Ascending aorta (tissue), 2 donors: ENCODE measurements at regions not wholly inside any gene's neighbourhood (a gene's known extent, or its start where the extent isn't known, plus 50 kb on each side); places are given as distances from the start of the nearest gene placed in this dataset.

Experiments used
- DNase-seq, 2 donors: peaks; one replicate each; pipeline ENCODE4 v3.0.0-alpha.2; 2019; ENCODE audit warnings: low spot score in 2 of 2
- H3K27ac ChIP-seq, 2 donors: fragments of 200-600 bp; sonication (generic); one replicate each; pipeline ENCODE4 v1.5.1; 2016 to 2017; ENCODE audit warnings: mild to moderate bottlenecking in 1 of 2
- H3K27me3 ChIP-seq: fragments of 200-600 bp; sonication (generic); one replicate; pipeline ENCODE4 v1.5.1; 2017
- H3K36me3 ChIP-seq, 2 donors: fragments of 200-600 bp; sonication (generic); one replicate each; pipeline ENCODE4 v1.5.1; 2016
- H3K4me1 ChIP-seq, 2 donors: fragments of 200-600 bp; sonication (generic); one replicate each; pipeline ENCODE4 v1.5.1; 2016 to 2017; ENCODE audit warnings: mild to moderate bottlenecking in 1 of 2
- H3K4me3 ChIP-seq, 2 donors: fragments of 200-600 bp; sonication (generic); one replicate each; pipeline ENCODE4 v1.5.1; 2016 to 2017; ENCODE audit warnings: mild to moderate bottlenecking in 1 of 2
- H3K9me3 ChIP-seq, 2 donors: fragments of 200-600 bp; sonication (generic); one replicate each; pipeline ENCODE4 v1.5.1; 2016
- intact Hi-C: fragments of 100-400 bp; cut with DNase I; formaldehyde crosslinking; loops from one replicate; pipeline ENCODE4 v1.15.1; 2023
- TF ChIP-seq, protein P1 (sequence below), 3 experiments: fragments of 200-600 bp in 2 of 3; fragments of 450-650 bp in 1 of 3; sonication (generic) in 2 of 3; IDR thresholded peaks; one replicate each; pipeline ENCODE4 v1.5.1; 2016 to 2019; ENCODE audit warnings: antibody characterized with exemption in 3 of 3, mild to moderate bottlenecking in 1 of 3, moderate library complexity in 1 of 3

DNA sequence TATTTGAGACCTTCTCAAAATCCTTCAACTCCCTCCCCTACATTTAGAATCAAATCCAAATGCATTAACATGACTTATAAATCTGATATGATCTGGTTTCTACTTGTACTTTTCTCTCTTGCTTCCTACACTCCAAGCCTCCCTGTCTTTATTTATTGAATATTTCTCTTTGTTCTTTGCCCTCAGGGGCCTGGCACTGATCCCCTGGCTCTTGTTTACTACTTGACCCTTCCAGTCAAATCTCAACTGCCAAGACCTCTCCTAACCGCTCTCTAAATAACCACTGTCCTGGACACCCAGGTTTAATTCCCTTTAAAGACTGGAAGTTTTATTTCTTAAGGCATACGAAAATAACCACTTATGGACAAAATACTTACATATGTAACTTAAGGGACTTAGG is 248.9 kb downstream of the CHRM3 start:
- H3K4me1 ChIP-seq: no peaks in the 10 kb centered on the region
- no peaks in the 10 kb centered on the region for H3K27me3 ChIP-seq
- intact Hi-C loops: no loop called here
- H3K4me3 ChIP-seq: no peak overlapping the region
- no peaks in the 10 kb centered on the region for H3K9me3 ChIP-seq
- H3K27ac ChIP-seq: no peak overlapping the region
- DNase-seq: no peak
- no peaks in the 10 kb centered on the region for H3K36me3 ChIP-seq
- TF ChIP-seq, protein P1, sequence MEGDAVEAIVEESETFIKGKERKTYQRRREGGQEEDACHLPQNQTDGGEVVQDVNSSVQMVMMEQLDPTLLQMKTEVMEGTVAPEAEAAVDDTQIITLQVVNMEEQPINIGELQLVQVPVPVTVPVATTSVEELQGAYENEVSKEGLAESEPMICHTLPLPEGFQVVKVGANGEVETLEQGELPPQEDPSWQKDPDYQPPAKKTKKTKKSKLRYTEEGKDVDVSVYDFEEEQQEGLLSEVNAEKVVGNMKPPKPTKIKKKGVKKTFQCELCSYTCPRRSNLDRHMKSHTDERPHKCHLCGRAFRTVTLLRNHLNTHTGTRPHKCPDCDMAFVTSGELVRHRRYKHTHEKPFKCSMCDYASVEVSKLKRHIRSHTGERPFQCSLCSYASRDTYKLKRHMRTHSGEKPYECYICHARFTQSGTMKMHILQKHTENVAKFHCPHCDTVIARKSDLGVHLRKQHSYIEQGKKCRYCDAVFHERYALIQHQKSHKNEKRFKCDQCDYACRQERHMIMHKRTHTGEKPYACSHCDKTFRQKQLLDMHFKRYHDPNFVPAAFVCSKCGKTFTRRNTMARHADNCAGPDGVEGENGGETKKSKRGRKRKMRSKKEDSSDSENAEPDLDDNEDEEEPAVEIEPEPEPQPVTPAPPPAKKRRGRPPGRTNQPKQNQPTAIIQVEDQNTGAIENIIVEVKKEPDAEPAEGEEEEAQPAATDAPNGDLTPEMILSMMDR (IDR thresholded peaks at IDR 0.05): no peak

GRCh38 chr1:239636347-239636746 is 250.0 kb downstream of the CHRM3 start:
- TF ChIP-seq, protein P1 (IDR thresholded peaks at IDR 0.05): no peak
- no peak for DNase-seq
- H3K36me3 ChIP-seq: no peaks in the 10 kb centered on the region
- H3K4me1 ChIP-seq: no peaks in the 10 kb centered on the region
- H3K27me3 ChIP-seq: no peaks in the 10 kb centered on the region
- no peak overlapping the region for H3K4me3 ChIP-seq
- no peaks in the 10 kb centered on the region for H3K9me3 ChIP-seq
- intact Hi-C loops: no loop called here
- no peak overlapping the region for H3K27ac ChIP-seq

- intact Hi-C loops: no loop called here
- H3K9me3 ChIP-seq: no peaks in the 10 kb centered on the region
- H3K4me1 ChIP-seq: no peaks in the 10 kb centered on the region
- TF ChIP-seq, protein P1 (IDR thresholded peaks at IDR 0.05): no peak
- H3K36me3 ChIP-seq: no peaks in the 10 kb centered on the region
- no peaks in the 10 kb centered on the region for H3K27me3 ChIP-seq
- H3K27ac ChIP-seq: no peak overlapping the region
- no peak overlapping the region for H3K4me3 ChIP-seq
- DNase-seq: no peak
Measured at GRCh38 chr1:239644604-239645003, 258.2 kb downstream of the CHRM3 start.

DNA sequence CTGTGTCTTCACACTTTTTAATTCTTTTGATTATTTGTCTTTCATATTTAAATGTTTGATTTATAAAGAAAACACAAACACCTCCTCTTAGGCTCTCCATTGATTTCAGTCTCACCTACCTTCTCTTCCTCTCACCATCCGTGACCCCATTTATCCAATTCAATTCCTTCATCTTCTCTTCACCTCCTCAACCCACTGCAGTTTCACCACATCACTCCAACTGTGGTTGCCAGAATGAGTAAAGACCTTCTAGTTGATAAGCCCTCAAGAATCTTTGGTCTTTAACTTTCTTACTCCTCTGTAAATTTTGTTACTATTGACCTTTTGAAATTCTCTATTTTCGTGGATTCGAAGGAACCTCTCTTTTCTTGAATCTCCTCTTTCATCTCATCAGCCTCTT is 260.7 kb downstream of the CHRM3 start:
- DNase-seq: no peak
- Histone ChIP-seq H3K27me3 (no peaks in the 10 kb centered on the region), H3K4me1 (no peaks in the 10 kb centered on the region), H3K27ac (no peak overlapping the region), H3K36me3 (no peaks in the 10 kb centered on the region), H3K4me3 (no peak overlapping the region), H3K9me3 (no peaks in the 10 kb centered on the region)
- intact Hi-C loops: no loop called here
- TF ChIP-seq, protein P1 (IDR thresholded peaks at IDR 0.05): no peak

- no peaks in the 10 kb centered on the region for H3K9me3 ChIP-seq
- intact Hi-C loops: no loop called here
- no peaks in the 10 kb centered on the region for H3K36me3 ChIP-seq
- no peaks in the 10 kb centered on the region for H3K4me1 ChIP-seq
- no peak for DNase-seq
- TF ChIP-seq, protein P1 (IDR thresholded peaks at IDR 0.05): no peak
- no peak overlapping the region for H3K27ac ChIP-seq
- no peak overlapping the region for H3K4me3 ChIP-seq
- no peaks in the 10 kb centered on the region for H3K27me3 ChIP-seq
Measured at GRCh38 chr1:239647964-239648632, 261.7 kb downstream of the CHRM3 start.

DNA sequence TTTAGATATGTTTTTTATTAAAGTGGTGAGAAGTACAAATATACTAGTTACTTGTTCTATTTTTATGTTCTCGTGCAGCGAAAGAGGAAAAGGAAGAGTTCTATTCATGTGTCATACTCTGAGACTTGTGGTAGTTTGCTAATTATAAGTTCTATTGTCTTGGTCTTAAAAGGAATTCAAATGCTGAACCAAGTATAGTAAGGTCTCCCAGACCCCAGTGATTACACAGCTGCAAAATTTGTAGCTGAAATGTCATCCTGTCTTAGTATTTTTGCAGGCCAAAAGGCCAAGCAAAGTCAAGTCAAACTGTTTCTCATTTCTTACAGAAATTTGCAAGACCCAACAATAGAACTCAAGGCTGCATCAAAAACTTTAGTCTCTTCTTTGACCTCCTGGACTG is 268.7 kb downstream of the CHRM3 start:
- TF ChIP-seq, protein P1 (IDR thresholded peaks at IDR 0.05): no peak
- Histone ChIP-seq H3K4me3 (no peak overlapping the region), H3K36me3 (no peaks in the 10 kb centered on the region), H3K27me3 (no peaks in the 10 kb centered on the region), H3K9me3 (no peaks in the 10 kb centered on the region), H3K27ac (no peak overlapping the region), H3K4me1 (no peaks in the 10 kb centered on the region)
- intact Hi-C loops: no loop called here
- DNase-seq: no peak
